ENCODE measurements at regions not wholly inside any gene's neighbourhood (a gene's known extent, or its start where the extent isn't known, plus 50 kb on each side); places are given as distances from the start of the nearest gene placed in this dataset.

- no peak for TF ChIP-seq CTCF (IDR thresholded peaks at IDR 0.05)
- no peak for TF ChIP-seq POLR2A (IDR thresholded peaks at IDR 0.05)
These were observed 244.1 kb upstream of the MON1B start for GRCh38 chr16:76946879-76947278.

Measured in breast epithelium (tissue), 3 donors.